Adrenal gland (tissue), 5 donors: ENCODE measurements at regions not wholly inside any gene's neighbourhood (a gene's known extent, or its start where the extent isn't known, plus 50 kb on each side); places are given as distances from the start of the nearest gene placed in this dataset.

Source experiments
- CTCF ChIP-seq, 6 experiments: fragments of 450-650 bp in 4 of 6; fragments of 200-600 bp in 2 of 6; sonication (generic) in 1 of 6; IDR thresholded peaks; 1 replicate in 5 of 6; 2 replicates in 1 of 6; pipeline versions ENCODE4 v1.5.1 to v1.8.0; 2016 to 2021; ENCODE audit warnings: antibody characterized with exemption in 6 of 6, mild to moderate bottlenecking in 2 of 6, moderate library complexity in 1 of 6
- POLR2A ChIP-seq, 2 donors: fragments of 450-650 bp; IDR thresholded peaks; one replicate each; pipeline ENCODE4 v1.6.1; 2017; ENCODE audit warnings: antibody characterized with exemption in 2 of 2, mild to moderate bottlenecking in 2 of 2, moderate library complexity in 1 of 2
- donor health status: DM: no; HTN: no; CAD: no.

GRCh38 chr5:20570486-20570885 is 582.5 kb upstream of the CDH18 start:
- TF ChIP-seq CTCF (IDR thresholded peaks at IDR 0.05) (no peak), POLR2A (IDR thresholded peaks at IDR 0.05) (no peak)
